Heart right ventricle (tissue), 16 donors: ENCODE measurements at regions not wholly inside any gene's neighbourhood (a gene's known extent, or its start where the extent isn't known, plus 50 kb on each side); places are given as distances from the start of the nearest gene placed in this dataset.
"Not testable (repeated sequence)": the region's sequence is repeated elsewhere in the genome, so short reads cannot be mapped to it uniquely, and the experiment has no call there.

ENCODE experiments used
- ATAC-seq, 8 donors: fragments of 200-7000 bp; cut with Tn5 transposase; one replicate each; pipeline ENCODE4 v1.9.1; 2020; ENCODE audit warnings: mild to moderate bottlenecking in 8 of 8, moderate library complexity in 8 of 8, moderate number of reproducible peaks in 1 of 8
- DNase-seq, 2 donors: peaks; one replicate each; pipeline ENCODE4 v3.0.0-alpha.2; 2020
- H3K27ac ChIP-seq, 10 donors: fragments of 200-600 bp; sonication (generic) in 2 of 10; one replicate each; pipeline versions ENCODE4 v1.5.0 to v1.8.0; 2020 to 2022; ENCODE audit warnings: mild to moderate bottlenecking in 3 of 10
- H3K27me3 ChIP-seq, 7 donors: fragments of 200-600 bp; one replicate each; pipeline ENCODE4 v1.8.0; 2021 to 2022; ENCODE audit warnings: mild to moderate bottlenecking in 2 of 7
- H3K36me3 ChIP-seq, 9 donors: fragments of 200-600 bp; sonication (generic) in 1 of 9; one replicate each; pipeline versions ENCODE4 v1.5.0 to v1.8.0; 2020 to 2022; ENCODE audit warnings: mild to moderate bottlenecking in 2 of 9
- H3K4me1 ChIP-seq, 9 donors: fragments of 200-600 bp; sonication (generic) in 1 of 9; one replicate each; pipeline versions ENCODE4 v1.5.0 to v1.8.0; 2020 to 2022; ENCODE audit warnings: mild to moderate bottlenecking in 4 of 9
- H3K4me3 ChIP-seq, 10 donors: fragments of 200-600 bp; sonication (generic) in 2 of 10; one replicate each; pipeline versions ENCODE4 v1.5.0 to v1.8.0; 2020 to 2022; ENCODE audit warnings: mild to moderate bottlenecking in 7 of 10, moderate library complexity in 2 of 10
- H3K9me3 ChIP-seq, 11 donors: fragments of 200-600 bp in 10 of 11; sonication (generic) in 2 of 11; one replicate each; pipeline versions ENCODE4 v1.5.0 to v1.8.0; 2013 to 2022; ENCODE audit warnings: mild to moderate bottlenecking in 2 of 11, control low read depth in 1 of 11, moderate library complexity in 1 of 11
- WGBS, 2 donors: extraction: QIAGEN DNeasy Blood & Tissue Kit; methylation state at CpG; one replicate each; pipeline ENCODE4 v1.1.7; 2013; ENCODE audit warnings: inconsistent platforms in 1 of 2; 5-methylcytosine and 5-hydroxymethylcytosine counted together
- intact Hi-C, 10 donors: fragments of 100-400 bp; cut with DNase I; formaldehyde crosslinking; loops; one replicate each; pipeline versions ENCODE4 v1.11.1 to v1.14.2; 2022
- TF ChIP-seq, protein P1 (sequence below), 9 donors: fragments of 200-600 bp; sonication (generic) in 2 of 9; IDR thresholded peaks; one replicate each; pipeline versions ENCODE4 v1.5.0 to v1.8.0; 2021 to 2022; ENCODE audit warnings: antibody characterized with exemption in 9 of 9, mild to moderate bottlenecking in 5 of 9, moderate library complexity in 1 of 9
- donor health status: Arrhythmogenic right ventricular cardiomyopathy.
- donor health status: ischemic (EF 13 %, LVEDD 7.1; RV severe dilation, severe dysfunction).
- donor health status: healthy with polysubstance abuse.
- donor health status: DM: no; HTN: yes; CAD: no.
- donor health status: DM: no; HTN: no; CAD: no.
- donor health status: ischemic (EF 25% LVEDD 6.9; RV normal size, moderate dysfunction).
- donor health status: ischemic (EF 25% LVEDD 5.7; RV mildly dilated, moderate dysfunction).
- donor health status: healthy.
- donor health status: DM: yes; HTN: yes; CAD: no.
- donor health status: Ischemic cardiomyopathy.
- donor health status: ischemic (EF 35%, LVEDD 5.7; RV mildly dilated, moderate dysfunction).
- donor health status: nonischemic (EF 11% LVEDD 7.7; RV severe dilation, severe dysfunction).
- donor health status: DM: yes; HTN: yes; CAD: no.
- donor health status: PGD.
- donor health status: ischemic (EF 29% LVEDD 5.4; RV normal size, mild dysfunction).
- donor health status: nonischemic (EF 23%, LVEDD 6.1; RV moderate dilation, normal function).

DNA sequence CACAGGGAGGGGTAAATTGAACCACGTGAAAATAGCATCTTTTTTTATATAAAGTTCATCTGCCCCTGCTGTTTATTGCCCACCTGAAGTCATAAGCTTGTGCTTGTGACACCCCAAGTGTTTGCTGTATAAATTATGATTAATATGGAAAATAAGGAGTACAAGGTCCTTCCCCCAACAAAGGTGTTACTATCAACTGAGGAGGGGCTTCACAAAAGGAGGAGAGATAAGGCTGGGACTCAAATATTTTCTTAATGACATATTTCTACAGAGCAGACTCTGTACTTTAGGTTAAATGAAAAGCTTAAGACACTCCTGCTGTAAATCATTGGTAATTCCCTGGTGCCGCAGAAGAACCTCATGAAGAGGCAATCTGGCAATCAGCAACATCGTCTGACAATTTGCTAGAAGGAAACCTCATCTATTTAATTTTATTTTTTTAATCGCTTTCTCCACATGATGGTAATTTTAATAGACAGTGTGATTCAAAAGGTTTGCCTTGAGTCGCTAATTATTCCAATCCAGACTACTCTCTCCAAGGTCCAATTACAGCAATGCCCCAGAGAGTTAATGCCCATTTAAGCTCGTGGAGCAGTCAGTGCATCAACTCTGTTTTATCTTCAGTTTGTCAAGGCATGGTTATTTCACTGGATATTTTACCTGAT, 1432.4 kb downstream of the FAM181B start:
- Histone ChIP-seq H3K4me1 (no peaks in the 10 kb centered on the region), H3K9me3 (peaks cover 0 to 3% (median 0%) of the 10 kb centered on the region in 11 donors), H3K36me3 (no peaks in the 10 kb centered on the region), H3K27ac (no peak overlapping the region), H3K4me3 (no peak overlapping the region), H3K27me3 (no peaks in the 10 kb centered on the region)
- intact Hi-C loops: no loop called here
- ATAC-seq: no peak
- TF ChIP-seq, protein P1, sequence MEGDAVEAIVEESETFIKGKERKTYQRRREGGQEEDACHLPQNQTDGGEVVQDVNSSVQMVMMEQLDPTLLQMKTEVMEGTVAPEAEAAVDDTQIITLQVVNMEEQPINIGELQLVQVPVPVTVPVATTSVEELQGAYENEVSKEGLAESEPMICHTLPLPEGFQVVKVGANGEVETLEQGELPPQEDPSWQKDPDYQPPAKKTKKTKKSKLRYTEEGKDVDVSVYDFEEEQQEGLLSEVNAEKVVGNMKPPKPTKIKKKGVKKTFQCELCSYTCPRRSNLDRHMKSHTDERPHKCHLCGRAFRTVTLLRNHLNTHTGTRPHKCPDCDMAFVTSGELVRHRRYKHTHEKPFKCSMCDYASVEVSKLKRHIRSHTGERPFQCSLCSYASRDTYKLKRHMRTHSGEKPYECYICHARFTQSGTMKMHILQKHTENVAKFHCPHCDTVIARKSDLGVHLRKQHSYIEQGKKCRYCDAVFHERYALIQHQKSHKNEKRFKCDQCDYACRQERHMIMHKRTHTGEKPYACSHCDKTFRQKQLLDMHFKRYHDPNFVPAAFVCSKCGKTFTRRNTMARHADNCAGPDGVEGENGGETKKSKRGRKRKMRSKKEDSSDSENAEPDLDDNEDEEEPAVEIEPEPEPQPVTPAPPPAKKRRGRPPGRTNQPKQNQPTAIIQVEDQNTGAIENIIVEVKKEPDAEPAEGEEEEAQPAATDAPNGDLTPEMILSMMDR (IDR thresholded peaks at IDR 0.05): no peak
- no peak for DNase-seq
- WGBS, 2 donors: 74 to 75% methylated on average over 6 of the region's 6 CpGs

DNA sequence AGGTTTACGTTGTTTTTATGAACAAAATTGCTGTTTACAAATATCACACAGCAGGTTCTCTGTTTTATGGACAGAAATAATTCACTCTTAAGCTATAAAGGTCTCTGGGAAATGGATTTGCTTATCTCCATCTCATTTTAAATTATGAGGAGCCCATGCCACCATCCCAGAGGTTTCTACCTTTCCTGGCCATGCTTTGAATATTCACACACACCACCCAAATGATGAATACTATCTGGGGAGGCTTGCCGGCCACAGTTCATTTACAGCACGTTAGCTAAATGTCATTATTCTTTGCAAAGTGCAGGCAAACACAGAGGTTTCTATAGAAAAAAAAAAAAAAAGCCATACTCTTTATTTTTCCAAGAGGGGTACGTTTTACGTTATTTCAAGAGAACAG, 1446.7 kb downstream of the FAM181B start:
- H3K27ac ChIP-seq: no peak overlapping the region
- no peaks in the 10 kb centered on the region for H3K27me3 ChIP-seq
- DNase-seq: no peak
- H3K4me1 ChIP-seq: no peaks in the 10 kb centered on the region
- no peaks in the 10 kb centered on the region for H3K36me3 ChIP-seq
- TF ChIP-seq, protein P1 (IDR thresholded peaks at IDR 0.05): no peak
- 67 to 70% methylated on average over 5 of the region's 5 CpGs for WGBS, 2 donors
- intact Hi-C loops: no loop called here
- peaks cover 0 to 32% (median 0%) of the 10 kb centered on the region in 11 donors for H3K9me3 ChIP-seq
- no peak for ATAC-seq
- no peak overlapping the region for H3K4me3 ChIP-seq

DNA sequence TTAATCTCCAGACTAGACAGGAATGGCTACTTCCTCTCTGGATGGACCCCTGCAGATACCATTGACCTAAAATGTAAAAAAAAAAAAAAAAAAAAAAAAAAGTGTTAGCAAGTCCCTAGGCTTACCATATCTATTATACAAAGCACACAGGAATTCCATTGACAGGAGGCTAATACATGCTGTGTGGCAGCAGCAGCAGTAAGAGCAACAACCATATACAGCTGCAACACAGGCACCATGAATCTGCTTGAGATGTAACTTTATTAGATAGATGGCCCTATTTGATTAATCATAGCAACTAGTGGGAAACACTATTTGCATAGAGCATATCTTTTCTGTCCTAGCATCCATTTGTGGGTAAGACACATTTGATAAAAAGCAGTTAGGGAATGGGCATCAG, 1447.1 kb downstream of the FAM181B start:
- DNase-seq: no peak
- Histone ChIP-seq H3K4me3 (no peak overlapping the region), H3K9me3 (peaks cover 0 to 35% (median 0%) of the 10 kb centered on the region in 11 donors), H3K27ac (no peak overlapping the region), H3K4me1 (no peaks in the 10 kb centered on the region), H3K27me3 (no peaks in the 10 kb centered on the region), H3K36me3 (no peaks in the 10 kb centered on the region)
- ATAC-seq: no peak
- TF ChIP-seq, protein P1 (IDR thresholded peaks at IDR 0.05): no peak
- intact Hi-C loops: no loop called here

DNA sequence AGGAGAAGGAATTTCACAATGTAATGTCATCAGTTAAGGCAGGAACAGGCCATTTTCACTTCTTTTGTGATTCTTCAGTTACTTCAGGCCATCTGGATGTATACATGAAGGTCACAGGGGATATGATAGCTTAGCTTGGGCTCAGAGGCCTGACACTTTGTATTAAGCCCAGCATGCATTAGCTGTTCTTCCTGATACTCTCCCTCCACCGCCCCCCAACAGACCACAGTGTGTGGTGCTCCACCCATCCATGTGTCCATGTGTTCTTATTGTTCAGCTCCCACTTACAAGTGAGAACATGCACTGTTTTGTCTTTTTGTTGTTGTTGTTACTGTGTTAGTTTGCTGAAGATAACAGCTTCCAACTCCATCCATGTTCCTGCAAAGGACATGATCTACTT, 1453.4 kb downstream of the FAM181B start:
- 69 to 84% methylated on average over 1 of the region's 1 CpG for WGBS, 2 donors
- H3K27me3 ChIP-seq, H3K4me1 ChIP-seq, H3K4me3 ChIP-seq, intact Hi-C loops, H3K36me3 ChIP-seq, ATAC-seq, H3K27ac ChIP-seq, DNase-seq: not testable (repeated sequence)
- H3K9me3 ChIP-seq: peaks cover 0 to 40% (median 0%) of the 10 kb centered on the region in 11 donors

DNA sequence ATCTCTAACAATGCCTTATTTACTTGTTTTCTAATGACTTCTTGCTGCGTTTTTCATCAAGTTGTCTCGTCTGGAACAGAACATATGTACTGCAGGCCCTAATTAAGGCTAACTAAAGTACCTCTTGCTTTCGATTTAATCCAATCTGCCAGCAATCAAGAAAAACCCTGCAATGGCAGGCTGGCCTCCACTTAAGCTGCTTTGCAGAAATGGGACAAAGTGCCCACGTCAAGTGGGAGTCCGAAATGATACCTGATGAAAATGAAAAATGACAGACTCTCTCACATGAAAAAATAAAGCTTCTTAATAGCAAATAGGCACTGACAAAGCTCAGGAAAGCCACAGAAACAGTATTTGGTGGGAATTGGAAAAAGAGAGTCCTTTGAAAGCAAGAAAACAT, 1454.7 kb downstream of the FAM181B start:
- Histone ChIP-seq H3K27ac (no peak overlapping the region), H3K9me3 (peaks cover 0 to 29% (median 0%) of the 10 kb centered on the region in 11 donors), H3K4me1 (no peaks in the 10 kb centered on the region), H3K4me3 (no peak overlapping the region), H3K27me3 (no peaks in the 10 kb centered on the region), H3K36me3 (no peaks in the 10 kb centered on the region)
- ATAC-seq (no peak), DNase-seq (no peak)
- intact Hi-C loops: no loop called here
- WGBS, 2 donors: 79 to 81% methylated on average over 5 of the region's 5 CpGs
- TF ChIP-seq, protein P1 (IDR thresholded peaks at IDR 0.05): no peak
